DND-41 (cell line): ENCODE measurements at regions not wholly inside any gene's neighbourhood (a gene's known extent, or its start where the extent isn't known, plus 50 kb on each side); places are given as distances from the start of the nearest gene placed in this dataset.

Experiments
- EZH2 ChIP-seq: IDR thresholded peaks from 3 replicates; pipeline ENCODE4 v1.6.1; 2012; ENCODE audit warnings: borderline replicate concordance, low read depth, mild to moderate bottlenecking, moderate library complexity, low read length, inconsistent platforms; ENCODE audit not compliant: severe bottlenecking
- TF ChIP-seq, protein P1 (sequence below): IDR thresholded peaks from 2 replicates; pipeline ENCODE4 v1.5.1; 2012; ENCODE audit warnings: borderline replicate concordance, low read length, moderate library complexity, mild to moderate bottlenecking; ENCODE audit not compliant: poor library complexity, severe bottlenecking; ENCODE audit errors: extremely low read depth

DNA sequence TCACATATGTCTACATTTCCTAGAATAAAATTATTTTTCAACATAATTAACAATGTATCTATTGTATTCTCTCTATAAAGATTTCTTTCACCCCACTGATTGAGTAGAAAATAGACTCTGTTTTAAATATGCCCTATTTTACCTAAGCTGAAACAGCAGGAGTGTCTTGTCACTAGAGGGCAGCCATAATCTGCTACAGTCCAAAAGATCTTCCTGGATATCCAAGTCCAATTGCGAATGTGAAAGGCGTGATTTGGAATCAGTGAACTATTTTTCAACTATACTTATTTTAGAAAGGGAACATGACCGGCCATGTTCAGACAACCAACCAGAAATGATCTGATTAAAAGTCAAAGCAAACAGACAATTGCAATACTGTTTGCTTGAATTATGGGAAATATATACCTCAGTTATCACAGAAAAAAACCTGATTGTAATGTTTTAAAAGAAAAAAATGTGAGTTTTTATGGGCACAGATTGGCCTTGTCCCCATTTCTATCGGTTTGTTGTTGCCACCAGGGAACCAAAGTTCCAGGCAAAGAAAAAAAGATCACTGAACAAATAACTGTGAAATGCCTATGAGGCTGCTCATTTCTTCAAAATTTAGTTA is 1211.0 kb upstream of the ADGRL4 start:
- TF ChIP-seq, protein P1, sequence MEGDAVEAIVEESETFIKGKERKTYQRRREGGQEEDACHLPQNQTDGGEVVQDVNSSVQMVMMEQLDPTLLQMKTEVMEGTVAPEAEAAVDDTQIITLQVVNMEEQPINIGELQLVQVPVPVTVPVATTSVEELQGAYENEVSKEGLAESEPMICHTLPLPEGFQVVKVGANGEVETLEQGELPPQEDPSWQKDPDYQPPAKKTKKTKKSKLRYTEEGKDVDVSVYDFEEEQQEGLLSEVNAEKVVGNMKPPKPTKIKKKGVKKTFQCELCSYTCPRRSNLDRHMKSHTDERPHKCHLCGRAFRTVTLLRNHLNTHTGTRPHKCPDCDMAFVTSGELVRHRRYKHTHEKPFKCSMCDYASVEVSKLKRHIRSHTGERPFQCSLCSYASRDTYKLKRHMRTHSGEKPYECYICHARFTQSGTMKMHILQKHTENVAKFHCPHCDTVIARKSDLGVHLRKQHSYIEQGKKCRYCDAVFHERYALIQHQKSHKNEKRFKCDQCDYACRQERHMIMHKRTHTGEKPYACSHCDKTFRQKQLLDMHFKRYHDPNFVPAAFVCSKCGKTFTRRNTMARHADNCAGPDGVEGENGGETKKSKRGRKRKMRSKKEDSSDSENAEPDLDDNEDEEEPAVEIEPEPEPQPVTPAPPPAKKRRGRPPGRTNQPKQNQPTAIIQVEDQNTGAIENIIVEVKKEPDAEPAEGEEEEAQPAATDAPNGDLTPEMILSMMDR = peak; percentile 26
- no peak for TF ChIP-seq EZH2
